AG04450 (cell line): ENCODE measurements at regions not wholly inside any gene's neighbourhood (a gene's known extent, or its start where the extent isn't known, plus 50 kb on each side); places are given as distances from the start of the nearest gene placed in this dataset.

ENCODE experiments used
- CTCF ChIA-PET: fragments of 300-600, 350-600 bp; formaldehyde crosslinking; extraction: SDS; loops from one replicate; lab custom pipeline; 2022; ENCODE audit warnings: antibody characterized with exemption, inconsistent platforms; lab: Charles Lee
- POLR2A ChIA-PET: fragments of 350-600 bp; formaldehyde crosslinking; extraction: SDS; loops from one replicate; lab custom pipeline; 2021; ENCODE audit warnings: antibody characterized with exemption, inconsistent platforms; lab: Yijun Ruan, JAX
- DNase-seq: peaks from one replicate; pipeline ENCODE4 v3.0.0-alpha.2; 2011; ENCODE audit warnings: low read depth, low spot score
- H3K27ac ChIP-seq: one replicate; pipeline ENCODE4 v1.5.1; 2012; ENCODE audit warnings: low read depth, low read length, control low read depth
- H3K27me3 ChIP-seq: one replicate; pipeline ENCODE4 v1.6.0; 2012; ENCODE audit warnings: low read length; ENCODE audit not compliant: control insufficient read depth, insufficient read depth
- H3K4me3 ChIP-seq: 2 replicates; pipeline ENCODE4 v1.5.1; 2011; ENCODE audit warnings: mild to moderate bottlenecking, low read depth, low read length, control low read depth
- H3K9me3 ChIP-seq: 2 replicates; pipeline ENCODE4 v1.5.1; 2012; ENCODE audit warnings: low read length; ENCODE audit not compliant: control insufficient read depth, insufficient read depth
- CTCF ChIP-seq: IDR thresholded peaks from 2 replicates; pipeline ENCODE4 v1.5.1; 2011; ENCODE audit warnings: low read depth, low read length, control low read depth, inconsistent platforms

- CTCF ChIA-PET, result no interaction called here
- no peak overlapping the region for H3K27ac ChIP-seq
Observed at GRCh38 chr11:106420686-106421085, 343.2 kb downstream of the AASDHPPT start.

GRCh38 chr11:106421676-106422292 is 344.3 kb downstream of the AASDHPPT start:
- Histone ChIP-seq H3K27ac (no peak overlapping the region), H3K27me3 (no peaks in the 10 kb centered on the region)
- POLR2A ChIA-PET, result no interaction called here

More at GRCh38 chr11:106420686-106421085, 343.2 kb downstream of the AASDHPPT start:
- H3K27me3 ChIP-seq, result no peaks in the 10 kb centered on the region
- no peak for TF ChIP-seq CTCF
- POLR2A ChIA-PET, result no interaction called here
- H3K4me3 ChIP-seq, result no peak overlapping the region
- no peaks in the 10 kb centered on the region for H3K9me3 ChIP-seq
- no peak for DNase-seq

DNA sequence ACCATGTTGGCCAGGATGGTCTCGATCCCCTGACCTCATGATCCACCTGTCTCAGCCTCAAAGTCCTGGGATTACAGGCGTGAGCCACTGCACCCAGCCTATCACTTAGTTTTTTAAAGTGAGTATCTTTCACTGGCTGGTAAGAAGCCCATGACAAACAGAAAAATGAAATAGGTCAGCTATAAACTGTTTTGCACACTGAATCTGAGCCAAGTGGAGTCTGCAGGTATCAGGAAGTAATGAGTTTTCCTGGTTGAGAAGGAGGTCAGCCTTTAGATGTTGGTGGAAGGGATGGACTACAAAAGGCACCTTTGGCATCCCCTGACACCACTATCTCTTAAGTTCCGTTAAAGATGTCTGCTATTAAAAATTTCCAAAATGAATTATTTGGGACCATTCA is 345.1 kb downstream of the AASDHPPT start:
- ChIA-PET POLR2A (no interaction called here), CTCF (no interaction called here)
- no peak for DNase-seq
- Histone ChIP-seq H3K27me3 (no peaks in the 10 kb centered on the region), H3K27ac (no peak overlapping the region), H3K9me3 (no peaks in the 10 kb centered on the region), H3K4me3 (no peak overlapping the region)
- TF ChIP-seq CTCF, result no peak

More at GRCh38 chr11:106421676-106422292, 344.3 kb downstream of the AASDHPPT start:
- no peak for TF ChIP-seq CTCF
- Histone ChIP-seq H3K9me3 (no peaks in the 10 kb centered on the region), H3K4me3 (no peak overlapping the region)
- no peak for DNase-seq
- CTCF ChIA-PET, result no interaction called here

- POLR2A ChIA-PET, result interaction anchor here (0.6 to 0.7 kb wide), 2 partner anchors 56 to 74 kb away, joined by 3 to 8 read pairs; no protein-coding TSS in a partner anchor
- no peak overlapping the region for H3K27ac ChIP-seq
- no peak overlapping the region for H3K4me3 ChIP-seq
- CTCF ChIA-PET, result no interaction called here
- H3K27me3 ChIP-seq, result no peaks in the 10 kb centered on the region
- TF ChIP-seq CTCF, result no peak
- DNase-seq, result peak; percentile 50
- no peaks in the 10 kb centered on the region for H3K9me3 ChIP-seq
Observed at GRCh38 chr11:106424111-106424510, 346.6 kb downstream of the AASDHPPT start.

DNA sequence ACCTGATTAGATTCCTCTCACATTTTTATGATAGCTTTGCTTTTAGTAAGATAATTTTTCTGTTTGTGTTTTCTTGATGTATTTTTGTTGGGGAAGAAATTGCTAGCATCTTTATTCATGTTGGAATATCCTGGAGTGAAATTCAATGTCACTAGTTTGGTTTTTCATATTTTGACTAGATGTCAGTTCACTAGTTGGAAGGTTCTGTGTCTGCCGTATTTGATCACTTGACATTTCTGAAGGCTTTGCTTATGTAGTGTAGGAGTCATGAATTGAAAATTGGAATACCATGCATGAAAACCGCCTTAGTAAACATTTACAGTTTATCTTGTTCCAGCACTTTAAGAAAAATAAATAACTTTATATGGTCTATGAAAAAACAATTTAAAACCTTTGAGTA is 348.4 kb downstream of the AASDHPPT start:
- no peak overlapping the region for H3K27ac ChIP-seq
- H3K27me3 ChIP-seq, result no peaks in the 10 kb centered on the region
- no peak overlapping the region for H3K4me3 ChIP-seq
- CTCF ChIA-PET, result interaction anchor here (0.9 kb wide), 1 partner anchor 106 kb away, joined by 3 read pairs; no protein-coding TSS in a partner anchor
- H3K9me3 ChIP-seq, result no peaks in the 10 kb centered on the region
- DNase-seq, result no peak
- TF ChIP-seq CTCF, result no peak
- POLR2A ChIA-PET, result interaction anchor here (0.8 kb wide), 1 partner anchor 27 kb away, joined by 3 read pairs; no protein-coding TSS in a partner anchor
